NCI-H1092 treated with DMSO at 0.1 percent for 48 hours (cell line): ENCODE measurements at regions not wholly inside any gene's neighbourhood (a gene's known extent, or its start where the extent isn't known, plus 50 kb on each side); places are given as distances from the start of the nearest gene placed in this dataset.

ENCODE experiments used
- DNase-seq: peaks from one replicate; lab custom pipeline; 2025; lab: John Stamatoyannopoulos, UW

DNA sequence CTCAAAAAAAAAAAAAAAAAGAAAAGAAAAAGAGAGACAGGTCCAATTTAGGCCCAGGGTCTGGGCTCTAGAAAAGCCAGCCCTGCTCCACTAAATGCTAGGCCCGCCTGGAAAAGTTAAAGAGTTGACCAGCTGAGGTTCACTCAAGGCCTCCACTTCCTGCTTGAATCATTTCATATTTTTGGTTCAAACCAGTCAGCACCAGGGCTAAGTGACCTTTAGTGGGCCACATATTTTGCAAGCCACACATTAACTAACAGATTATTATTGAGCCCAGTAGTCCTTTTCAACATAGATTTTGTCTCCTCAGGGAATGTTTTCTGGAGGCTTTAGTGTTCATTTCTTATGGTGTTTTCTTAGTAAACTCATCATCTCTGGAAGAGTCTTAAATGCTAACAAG lies 156.6 kb downstream of the TLR4 start:
- DNase-seq, result no peak

DNA sequence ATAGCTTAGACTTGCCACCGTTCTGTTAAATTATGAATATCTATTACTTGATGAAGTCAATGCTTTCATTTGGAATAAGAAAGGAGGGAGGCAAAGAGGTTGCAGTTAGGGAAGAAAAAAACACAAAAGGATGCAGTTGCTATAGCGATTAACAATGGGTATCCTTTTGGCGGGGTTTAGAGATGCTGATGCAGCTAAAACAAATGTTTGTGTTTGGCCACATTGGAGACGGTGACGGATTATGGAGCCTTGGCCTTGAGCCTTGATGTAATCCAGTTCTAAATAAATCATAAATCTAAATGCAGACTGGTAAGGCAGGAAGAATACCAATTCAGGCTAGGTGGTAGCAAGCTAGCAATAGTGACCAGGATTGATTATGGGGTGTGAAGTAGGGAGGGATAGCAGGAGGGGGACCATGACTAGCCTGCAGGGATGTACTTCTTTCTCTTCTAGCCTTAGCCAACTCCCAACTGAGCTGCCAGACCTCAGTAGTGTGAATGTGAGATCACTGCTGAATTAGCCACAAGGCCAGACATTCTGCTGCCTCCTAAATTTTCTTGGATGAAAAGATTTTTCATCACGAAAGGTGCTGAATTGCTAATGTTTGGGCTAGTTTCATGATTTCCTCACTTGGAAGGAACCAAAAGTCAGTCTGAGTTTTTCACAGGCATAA lies 160.3 kb downstream of the TLR4 start:
- DNase-seq, result no peak

DNA sequence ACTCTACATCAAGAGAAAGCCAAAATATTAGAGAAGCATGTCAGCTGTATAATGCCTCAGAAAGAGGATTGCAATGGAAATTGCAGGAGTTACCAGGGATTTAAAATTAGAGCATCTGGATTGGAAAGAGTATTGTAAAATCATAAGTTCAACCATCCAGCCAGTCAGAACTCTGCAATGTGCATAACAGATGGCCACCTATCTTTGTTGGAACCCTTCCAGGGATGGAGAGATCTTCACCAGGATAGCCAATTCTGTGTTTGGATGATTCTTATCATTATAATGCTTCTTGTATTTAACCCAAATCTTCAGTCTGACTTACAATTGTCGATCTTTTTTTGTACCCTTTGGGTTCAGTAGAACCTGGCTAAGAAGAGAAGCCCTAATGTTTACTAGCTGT lies 164.4 kb downstream of the TLR4 start:
- no peak for DNase-seq

GRCh38 chr9:117869287-117869686 lies 165.1 kb downstream of the TLR4 start:
- no peak for DNase-seq

DNA sequence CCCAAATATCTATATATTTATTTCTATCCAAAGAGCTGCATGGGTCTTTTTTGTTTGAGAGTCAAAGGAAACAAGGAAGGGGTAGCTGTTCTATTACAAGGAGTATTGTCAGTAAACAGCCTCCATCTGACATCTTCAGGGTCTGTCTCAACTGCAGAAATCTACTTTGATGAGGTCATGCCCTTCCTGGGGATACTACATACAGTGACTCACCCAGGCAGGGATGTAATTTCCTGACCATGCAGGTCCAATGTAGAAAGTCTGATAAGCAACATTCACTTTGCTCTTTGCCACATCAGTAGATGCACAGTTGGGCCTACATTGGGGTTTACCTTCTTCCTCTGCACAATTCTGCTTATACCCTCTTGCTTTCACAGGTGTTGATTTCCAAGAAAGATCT lies 165.5 kb downstream of the TLR4 start:
- no peak for DNase-seq

DNA sequence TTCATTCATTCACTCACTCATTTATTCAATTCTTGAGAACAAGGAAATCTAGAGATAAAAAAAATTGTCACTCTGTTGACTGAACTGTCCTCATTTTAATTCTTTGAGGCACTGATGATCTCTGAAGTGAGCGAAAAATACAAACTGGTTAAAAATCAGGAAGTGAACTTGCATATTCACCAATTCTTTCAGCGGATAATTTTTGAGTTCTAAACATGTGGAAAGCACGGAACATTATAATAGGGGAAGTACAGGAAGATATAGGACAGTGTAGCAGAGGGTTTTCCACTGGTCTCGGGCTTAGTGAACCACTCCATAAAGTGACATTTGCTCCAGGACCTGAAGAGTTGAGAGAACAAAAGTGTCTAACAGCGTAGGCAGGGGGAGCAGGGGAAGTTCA lies 169.5 kb downstream of the TLR4 start:
- DNase-seq, result no peak

- no peak for DNase-seq
Measured at GRCh38 chr9:117875886-117876285, 171.7 kb downstream of the TLR4 start.

GRCh38 chr9:117882171-117882570 lies 178.0 kb downstream of the TLR4 start:
- DNase-seq, result no peak

DNA sequence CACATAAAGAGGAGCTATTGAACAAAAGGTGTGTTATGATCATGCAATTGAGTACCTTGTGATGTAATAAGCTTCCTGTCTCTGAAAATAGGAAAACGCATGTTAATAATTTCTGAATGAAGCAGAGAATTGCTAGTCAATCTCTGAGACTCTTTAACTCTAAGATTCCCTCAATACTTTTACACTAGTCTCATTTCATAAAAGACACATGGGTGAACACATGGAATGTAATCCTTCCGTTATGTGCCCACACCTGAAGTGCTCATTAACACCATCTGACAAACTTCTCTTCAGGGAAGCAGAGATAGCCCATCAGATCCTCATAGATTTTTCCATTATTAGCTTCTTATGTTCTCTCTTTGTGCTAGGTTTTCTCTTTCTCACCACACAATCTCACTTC lies 182.4 kb downstream of the TLR4 start:
- no peak for DNase-seq

DNA sequence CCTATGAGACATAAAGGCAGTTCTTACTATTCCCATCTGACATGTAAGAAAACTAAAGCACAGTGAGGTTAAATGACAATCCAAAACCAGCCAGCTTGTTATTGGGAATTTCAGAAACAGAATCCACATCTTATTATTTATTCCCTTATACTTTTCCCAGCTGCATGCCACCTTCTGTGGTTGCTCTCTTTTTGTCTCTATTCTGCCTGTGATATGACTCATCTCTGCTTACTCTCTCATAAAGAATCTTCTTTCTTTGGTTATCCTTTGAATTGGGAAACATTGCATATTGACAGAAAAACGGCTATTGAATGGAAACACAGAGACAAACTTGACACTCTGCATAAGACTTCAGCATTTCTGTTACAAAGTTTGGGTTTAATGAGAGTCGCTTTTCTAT lies 183.2 kb downstream of the TLR4 start:
- DNase-seq, result no peak

GRCh38 chr9:117887941-117888340 lies 183.7 kb downstream of the TLR4 start:
- DNase-seq, result no peak

- DNase-seq, result no peak
Measured at GRCh38 chr9:117903453-117903852, 199.2 kb downstream of the TLR4 start.

GRCh38 chr9:117906763-117907162 lies 202.6 kb downstream of the TLR4 start:
- no peak for DNase-seq

- no peak for DNase-seq
Measured at GRCh38 chr9:117907420-117907819, 203.2 kb downstream of the TLR4 start.

- DNase-seq, result no peak
Measured at GRCh38 chr9:117916291-117916690, 212.1 kb downstream of the TLR4 start.

- no peak for DNase-seq
Measured at GRCh38 chr9:117917873-117918272, 213.7 kb downstream of the TLR4 start.

GRCh38 chr9:117919538-117919937 lies 215.3 kb downstream of the TLR4 start:
- no peak for DNase-seq

- no peak for DNase-seq
Measured at GRCh38 chr9:117926031-117926658, 221.9 kb downstream of the TLR4 start.

GRCh38 chr9:117927354-117927753 lies 223.2 kb downstream of the TLR4 start:
- DNase-seq, result peak; percentile 8

DNA sequence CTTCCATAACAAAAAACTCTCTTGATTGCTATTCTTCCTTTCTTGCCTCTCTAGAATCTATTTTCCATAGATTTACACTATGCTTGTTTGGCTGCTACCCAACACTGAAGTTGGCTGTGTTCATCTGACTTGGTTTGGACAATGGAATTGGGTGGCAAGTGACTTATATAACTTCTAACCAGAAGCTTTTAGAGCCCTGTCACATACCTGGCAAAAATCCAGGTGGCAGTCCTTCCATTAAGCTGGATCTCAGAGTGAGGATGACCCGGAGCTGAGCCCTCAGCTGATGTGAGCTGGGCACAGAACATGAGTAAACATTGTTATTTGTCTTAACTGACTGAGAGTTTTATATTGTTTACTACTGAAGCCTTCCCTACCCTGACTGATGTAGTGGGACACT lies 225.7 kb downstream of the TLR4 start:
- no peak for DNase-seq

DNA sequence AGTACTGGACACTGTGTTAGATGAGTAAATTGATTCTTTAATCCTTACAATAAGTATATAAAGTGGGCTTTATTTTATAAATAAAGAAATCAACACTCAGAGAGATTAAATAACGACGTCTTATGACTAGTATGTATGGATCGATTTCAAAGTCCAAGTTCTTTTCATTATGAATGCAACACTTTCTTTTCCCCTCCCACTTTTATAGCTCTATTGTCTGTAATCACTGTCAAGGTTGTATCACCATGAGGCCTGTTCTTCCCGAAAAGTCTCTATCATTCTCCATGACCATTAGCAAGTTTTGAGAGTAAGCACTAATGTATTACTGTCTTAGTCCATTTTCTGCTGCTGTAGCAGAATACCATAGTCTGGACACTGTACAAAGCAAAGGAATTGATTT lies 228.4 kb downstream of the TLR4 start:
- DNase-seq, result no peak

DNA sequence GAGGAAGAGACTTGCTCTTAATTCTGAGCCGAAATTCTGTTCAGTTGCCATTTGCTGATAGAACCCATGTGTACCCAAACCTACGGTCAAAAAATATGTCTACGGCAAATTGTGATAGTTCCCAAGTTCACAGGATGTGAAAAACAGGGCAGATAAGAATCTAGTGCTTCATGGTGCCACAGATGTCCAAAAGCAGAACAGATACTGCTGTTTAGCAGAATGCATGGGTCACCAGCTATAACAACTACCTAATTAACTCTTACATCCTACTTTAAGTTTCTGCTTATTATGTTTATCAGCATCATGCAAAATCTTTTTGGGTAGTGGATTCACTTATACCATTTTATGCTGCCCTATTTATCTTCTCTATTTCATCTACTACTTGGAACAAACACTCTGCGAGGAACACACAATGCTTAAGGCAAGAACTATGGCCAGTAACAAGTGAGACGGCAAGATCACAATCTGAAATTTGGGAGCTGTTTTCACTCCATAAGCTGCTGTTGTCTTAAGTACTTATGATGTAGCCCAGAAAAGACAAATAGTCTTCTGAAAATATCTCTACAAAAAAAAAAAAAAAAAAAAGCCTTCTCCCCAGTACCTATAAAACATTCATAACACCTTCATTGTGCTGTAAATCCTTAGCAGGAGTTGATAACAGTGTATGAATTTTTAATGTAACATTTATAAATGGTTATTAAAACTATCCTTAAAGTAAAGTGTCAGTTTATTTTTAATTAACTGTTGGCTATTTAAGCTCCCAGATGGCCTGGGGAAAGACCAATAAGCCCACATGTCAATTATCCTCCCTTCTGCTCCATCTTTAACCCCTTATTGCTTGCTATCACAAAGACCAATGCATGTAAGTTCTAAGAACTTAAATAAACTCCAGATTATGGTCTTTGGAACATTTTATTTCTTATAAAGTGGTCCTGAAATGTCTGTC lies 232.3 kb downstream of the TLR4 start:
- DNase-seq, result no peak

DNA sequence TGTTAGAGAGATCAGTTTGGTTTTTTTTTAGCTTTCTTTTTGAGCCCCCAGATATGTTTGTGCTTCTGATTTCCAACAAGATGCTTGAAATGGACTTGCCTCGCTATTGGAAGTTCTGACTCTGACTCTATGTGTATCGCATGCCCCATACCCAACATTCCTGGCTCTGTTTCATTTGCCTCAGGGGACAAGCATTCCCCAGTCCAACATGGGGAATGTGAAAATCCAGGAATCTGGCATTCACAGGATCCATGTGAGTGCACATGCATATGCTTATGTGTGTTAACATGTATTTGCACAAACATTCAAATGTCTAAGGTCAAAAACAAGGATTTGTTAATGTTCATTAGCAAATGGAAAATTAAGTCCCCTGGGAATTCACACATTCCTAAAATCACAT lies 233.9 kb downstream of the TLR4 start:
- no peak for DNase-seq
